ENCODE measurements at regions not wholly inside any gene's neighbourhood (a gene's known extent, or its start where the extent isn't known, plus 50 kb on each side); places are given as distances from the start of the nearest gene placed in this dataset.

- TF ChIP-seq ZBTB33 (IDR thresholded peaks at IDR 0.05) (no peak), EZH2 (IDR thresholded peaks at IDR 0.05; ENCODE audit: borderline replicate concordance, control insufficient read depth, low read depth, low read length) (no peak), PRDM15 (CRISPR knock-in tag; IDR thresholded peaks at IDR 0.05) (no peak), TARDBP (IDR thresholded peaks at IDR 0.05; ENCODE audit: borderline replicate concordance) (no peak), SIN3A (IDR thresholded peaks at IDR 0.05; ENCODE audit: low read depth, low read length) (no peak), DPF2 (IDR thresholded peaks at IDR 0.05) (no peak), NRF1 (conservative IDR thresholded peaks at IDR 0.05; ENCODE audit: low read depth, low read length) (no peak), RAD21 (IDR thresholded peaks at IDR 0.05; ENCODE audit: insufficient read depth, low read depth, low read length) (no peak), CEBPZ (IDR thresholded peaks at IDR 0.05; ENCODE audit: low read depth, low read length) (no peak), ZNF274 (IDR thresholded peaks at IDR 0.05; ENCODE audit: insufficient read depth, insufficient read length) (no peak), CTCF (IDR thresholded peaks at IDR 0.05 in 2 of 3, conservative IDR thresholded peaks at IDR 0.05 in 1 of 3; ENCODE audit: control insufficient read depth in 2 of 3, extremely low read depth in 1 of 3, insufficient read depth in 1 of 3, low read depth in 3 of 3, low read length in 3 of 3) (no peak), EP300 (IDR thresholded peaks at IDR 0.05; ENCODE audit: borderline replicate concordance in 1 of 2, control insufficient read depth in 1 of 2, low read depth in 2 of 2, low read length in 2 of 2) (no peak)
Measured at GRCh38 chr1:195394567-195394966, 1213.7 kb downstream of the KCNT2 start.
